GM18868 (cell line): ENCODE measurements at regions not wholly inside any gene's neighbourhood (a gene's known extent, or its start where the extent isn't known, plus 50 kb on each side); places are given as distances from the start of the nearest gene placed in this dataset.
"Not testable (repeated sequence)": the region's sequence is repeated elsewhere in the genome, so short reads cannot be mapped to it uniquely, and the experiment has no call there.

ENCODE experiments used
- ATAC-seq: cut with Tn5 transposase; IDR thresholded peaks from one replicate; pipeline ENCODE4 v1.9.1; 2021; ENCODE audit warnings: mild to moderate bottlenecking, moderate library complexity; ENCODE audit not compliant: unreplicated experiment

DNA sequence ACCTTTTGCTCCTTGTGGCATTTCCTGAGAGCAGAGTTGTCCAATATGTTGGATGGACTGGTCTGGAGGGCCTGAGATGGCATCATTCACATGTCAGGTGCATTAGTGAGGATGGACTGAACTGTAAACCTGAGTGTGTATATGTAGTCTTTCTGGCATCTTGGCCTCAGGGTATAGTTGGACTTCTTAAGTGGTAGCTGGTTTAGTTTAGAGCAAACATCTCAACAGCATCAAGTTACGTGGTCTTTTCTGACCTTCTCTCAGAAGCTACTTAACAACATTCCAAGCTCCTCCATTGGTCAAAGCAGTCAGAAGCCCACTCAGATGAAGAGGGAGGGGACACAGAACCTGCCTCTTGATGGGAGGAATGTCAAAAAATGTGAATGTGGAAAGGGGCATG, 829.9 kb downstream of the METTL15 start:
- ATAC-seq: no peak

GRCh38 chr11:28932940-28933339, 824.8 kb downstream of the METTL15 start:
- no peak for ATAC-seq

- ATAC-seq: no peak
Measured at GRCh38 chr11:28924004-28924403, 815.8 kb downstream of the METTL15 start.

GRCh38 chr11:28922386-28922981, 814.3 kb downstream of the METTL15 start:
- ATAC-seq: no peak

- ATAC-seq: no peak
Measured at GRCh38 chr11:28919194-28919593, 811.0 kb downstream of the METTL15 start.

GRCh38 chr11:28913883-28914282, 805.7 kb downstream of the METTL15 start:
- ATAC-seq: no peak

DNA sequence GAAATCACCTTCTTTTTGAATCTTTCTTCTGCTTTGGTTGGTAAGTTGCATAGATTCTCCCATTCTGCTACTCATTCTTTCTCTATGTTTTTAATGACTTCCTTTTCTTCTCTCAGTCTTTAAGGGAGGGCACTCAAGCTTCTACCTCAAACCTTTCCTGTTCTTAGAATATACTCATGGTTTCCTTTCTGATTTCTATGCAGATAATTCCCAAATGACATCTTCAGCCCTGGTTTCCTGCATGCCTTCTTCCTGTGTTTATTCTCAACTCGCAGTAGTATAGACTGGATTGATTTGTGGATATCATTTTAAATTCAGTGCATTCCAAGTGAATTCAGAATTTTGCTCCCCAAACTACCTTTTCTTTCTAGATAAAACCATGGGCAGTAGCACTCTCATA, 803.6 kb downstream of the METTL15 start:
- ATAC-seq: no peak

DNA sequence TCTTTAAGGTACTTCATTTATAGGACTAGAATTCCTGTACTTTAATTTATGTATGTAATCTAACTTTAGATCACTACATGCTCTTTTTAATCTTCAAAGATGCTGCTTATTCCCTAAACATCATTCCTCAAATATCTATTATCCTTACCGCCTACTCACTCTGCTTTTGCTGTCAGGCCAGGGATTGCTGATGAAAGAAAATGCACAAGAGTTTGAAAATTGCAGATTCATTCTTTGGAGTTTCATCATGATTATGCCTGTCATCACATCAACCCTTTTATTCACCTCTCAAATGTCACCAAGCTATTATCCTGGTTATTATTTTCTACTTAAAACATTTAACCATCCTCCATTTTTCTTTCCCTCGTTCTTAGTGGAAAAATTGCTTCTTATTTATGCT, 802.7 kb downstream of the METTL15 start:
- ATAC-seq: no peak

GRCh38 chr11:28903716-28904115, 795.5 kb downstream of the METTL15 start:
- no peak for ATAC-seq

DNA sequence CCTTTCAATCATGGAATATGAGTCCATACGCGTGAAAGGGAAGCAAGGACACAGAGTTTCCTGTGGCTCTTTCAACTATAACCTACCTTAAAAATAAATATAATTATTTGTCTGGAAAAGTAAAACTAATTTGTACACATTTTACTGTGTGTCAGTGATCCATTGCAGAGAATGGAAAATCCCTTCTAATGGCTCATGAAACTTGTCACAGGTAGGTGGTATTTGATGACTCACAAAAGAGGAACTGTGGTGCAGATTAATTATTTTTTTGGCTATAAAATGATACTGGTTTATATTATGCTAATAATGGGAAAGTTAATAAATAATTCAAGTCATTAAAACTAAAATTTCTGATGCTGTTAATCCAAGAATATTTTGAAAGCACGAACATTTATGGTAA, 792.2 kb downstream of the METTL15 start:
- peak; percentile 54 for ATAC-seq

- ATAC-seq: no peak
Measured at GRCh38 chr11:28899706-28900105, 791.5 kb downstream of the METTL15 start.

DNA sequence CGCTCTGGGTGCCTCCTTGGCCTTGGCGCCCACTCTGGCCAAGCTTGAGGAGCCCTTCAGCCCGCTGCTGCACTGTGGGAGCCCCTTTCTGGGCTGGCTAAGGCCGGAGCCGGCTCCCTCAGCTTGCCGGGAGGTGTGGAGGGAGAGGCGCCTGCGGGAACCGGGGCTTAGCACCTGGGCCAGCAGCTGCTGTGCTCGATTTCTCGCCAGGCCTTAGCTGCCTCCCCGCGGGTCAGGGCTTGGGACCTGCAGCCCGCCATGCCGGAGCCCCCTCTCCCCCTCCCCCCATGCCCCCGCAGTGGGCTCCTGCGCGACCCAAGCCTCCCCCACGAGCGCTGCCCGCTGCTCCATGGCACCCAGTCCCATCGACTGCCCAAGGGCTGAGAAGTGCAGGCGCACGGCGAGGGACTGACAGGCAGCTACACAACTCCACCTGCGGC, 782.4 kb downstream of the METTL15 start:
- not testable (repeated sequence) for ATAC-seq

DNA sequence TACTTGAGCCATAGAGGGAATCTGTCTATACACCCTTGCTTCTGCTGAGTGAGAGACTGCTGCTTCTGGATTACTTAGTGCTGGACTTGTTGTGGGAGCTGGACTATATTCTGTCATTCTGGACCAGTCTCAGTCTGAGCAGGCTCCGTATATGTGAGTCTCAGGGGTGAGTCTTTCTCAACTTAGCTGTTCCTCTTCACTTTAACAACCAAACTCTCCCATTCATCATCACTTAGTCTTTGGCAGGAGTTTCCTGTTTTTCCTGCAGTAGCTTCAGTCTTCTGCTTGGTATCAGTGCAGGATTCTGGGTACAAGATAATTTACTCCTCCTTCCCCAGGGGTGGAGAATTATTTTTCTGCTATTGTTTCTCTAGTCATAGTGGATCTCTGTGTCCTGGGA, 779.5 kb downstream of the METTL15 start:
- ATAC-seq: no peak

DNA sequence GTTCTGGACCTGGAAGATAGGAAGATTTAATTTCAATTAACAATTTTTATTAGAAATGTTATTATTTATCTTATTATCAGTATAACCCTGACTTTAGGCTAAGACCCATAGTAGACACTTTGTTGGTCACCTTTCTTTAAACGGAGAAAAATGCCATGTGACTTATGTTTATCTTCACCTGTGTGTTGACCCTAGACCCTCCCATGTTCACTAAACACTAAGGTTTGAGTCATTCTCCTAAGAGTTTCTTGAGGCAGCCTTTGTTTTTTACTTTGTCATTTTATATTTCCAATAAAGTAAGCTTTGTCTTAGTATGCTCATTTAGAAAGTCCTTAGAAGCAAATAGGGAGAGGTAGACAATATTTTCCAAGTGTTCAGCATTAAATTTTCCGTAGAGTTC, 771.7 kb downstream of the METTL15 start:
- ATAC-seq: no peak

GRCh38 chr11:28878025-28878424, 769.8 kb downstream of the METTL15 start:
- no peak for ATAC-seq

DNA sequence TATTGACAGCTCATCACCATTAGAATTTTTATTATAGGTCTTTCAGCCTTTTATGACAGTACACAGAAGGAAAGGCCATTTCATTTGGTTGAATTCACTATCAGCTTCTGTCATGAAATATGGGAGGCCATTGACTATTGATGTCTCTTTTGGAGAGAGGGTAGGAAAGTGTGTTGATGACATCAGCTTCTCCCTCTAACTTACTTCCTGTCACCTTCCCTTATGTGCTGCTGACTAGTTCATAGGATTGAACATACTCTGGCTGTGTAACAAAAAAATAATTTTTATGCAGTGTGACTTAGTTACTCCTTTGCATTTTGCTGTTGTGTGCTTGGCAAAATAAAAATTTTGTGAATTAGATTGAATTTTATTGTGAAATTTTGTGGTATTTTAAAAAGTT, 769.2 kb downstream of the METTL15 start:
- ATAC-seq: no peak

GRCh38 chr11:28874706-28875105, 766.5 kb downstream of the METTL15 start:
- no peak for ATAC-seq

DNA sequence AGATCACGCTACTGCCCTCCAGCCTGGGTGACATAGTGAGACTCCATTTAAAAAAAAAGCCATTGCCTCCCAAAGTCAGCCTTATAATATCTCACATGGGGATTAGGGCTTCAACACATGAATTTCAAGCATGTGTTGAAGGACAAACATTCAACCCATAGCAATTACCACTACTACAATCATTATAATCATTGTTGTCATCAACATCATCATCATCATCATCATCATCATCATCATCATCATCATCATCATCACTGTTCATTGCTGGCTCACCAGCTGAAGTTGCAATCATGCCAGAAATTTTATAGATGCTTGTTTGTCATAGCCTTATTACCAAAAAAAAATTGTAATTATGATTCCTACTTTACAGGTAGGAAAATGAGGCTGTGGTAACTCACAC, 762.9 kb downstream of the METTL15 start:
- ATAC-seq: no peak

DNA sequence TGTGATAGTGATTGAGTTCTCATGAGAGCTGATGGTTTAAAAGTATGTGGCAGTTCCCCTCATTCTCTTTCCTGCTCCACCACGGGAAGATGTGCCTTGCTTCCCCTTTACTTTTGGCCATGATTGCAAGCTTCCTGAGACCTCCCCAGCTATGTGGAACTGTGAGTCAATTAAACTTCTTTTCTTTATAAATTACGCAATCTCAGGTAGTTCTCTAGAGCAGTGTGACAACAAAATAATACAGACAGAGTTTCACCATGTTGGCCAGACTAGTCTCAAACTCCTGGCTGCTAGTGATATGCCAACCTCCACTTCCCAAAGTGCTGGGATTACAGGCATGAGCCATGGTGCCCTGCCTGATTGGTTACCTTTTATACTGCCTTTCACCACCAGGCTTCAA, 755.2 kb downstream of the METTL15 start:
- no peak for ATAC-seq

DNA sequence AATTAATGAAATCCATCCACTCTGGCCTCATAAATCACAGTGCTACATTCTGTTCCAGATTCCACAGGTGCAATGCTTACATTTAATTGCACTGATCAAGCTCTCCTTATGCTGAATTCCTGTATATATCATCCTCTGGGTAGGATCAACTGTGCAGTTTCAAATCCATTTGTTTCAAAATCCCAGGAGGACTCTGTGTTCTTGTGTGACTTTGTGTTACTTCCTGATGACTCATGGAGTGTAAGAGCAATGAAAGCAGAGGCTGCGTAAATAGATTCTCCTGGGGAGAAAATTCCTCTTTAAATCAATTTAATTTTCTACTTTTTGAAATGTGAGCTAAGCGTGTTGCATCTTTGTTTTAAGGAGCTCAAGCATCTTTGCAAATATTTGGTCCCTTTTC, 752.7 kb downstream of the METTL15 start:
- ATAC-seq: no peak

DNA sequence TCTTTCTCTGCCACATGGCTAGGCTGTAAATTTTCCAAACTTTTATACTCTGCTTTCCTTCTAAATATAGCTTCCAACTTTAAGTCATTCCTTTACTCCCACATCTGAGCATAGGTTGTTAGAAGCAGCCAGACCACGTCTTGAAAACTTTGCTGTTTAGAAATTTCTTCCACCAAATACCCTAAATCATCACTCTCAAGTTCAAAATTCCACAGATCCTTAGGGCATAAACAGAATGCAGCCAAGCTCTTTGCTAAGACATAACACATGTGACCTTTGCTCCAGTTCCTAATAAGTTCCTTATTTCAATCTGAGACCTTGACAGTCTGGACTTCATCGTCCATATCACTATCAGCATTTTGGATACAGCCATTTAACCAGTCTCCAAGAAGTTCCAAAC, 749.9 kb downstream of the METTL15 start:
- ATAC-seq: no peak

DNA sequence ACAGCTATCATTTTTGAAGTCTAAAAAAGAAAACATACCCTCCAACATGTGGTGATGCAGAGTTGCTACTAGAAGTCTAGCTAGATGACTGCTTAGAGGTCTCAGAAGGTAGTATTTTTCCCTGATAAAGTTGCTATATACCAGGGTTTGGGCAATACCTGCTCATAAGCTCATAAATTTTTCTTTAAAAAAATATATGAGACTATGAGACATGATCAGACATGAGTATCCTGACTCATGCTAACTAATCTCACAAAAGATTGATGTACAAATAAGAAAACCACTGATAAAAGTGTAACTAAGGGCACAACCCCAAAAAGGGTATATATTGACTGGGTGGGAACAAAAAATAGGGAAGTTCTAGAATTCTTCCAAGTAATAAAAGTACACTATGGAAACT, 740.9 kb downstream of the METTL15 start:
- no peak for ATAC-seq

- no peak for ATAC-seq
Measured at GRCh38 chr11:28842716-28843115, 734.5 kb downstream of the METTL15 start.
